HG03159 (cell line): ENCODE measurements at regions not wholly inside any gene's neighbourhood (a gene's known extent, or its start where the extent isn't known, plus 50 kb on each side); places are given as distances from the start of the nearest gene placed in this dataset.

ENCODE experiments used
- ATAC-seq: cut with Tn5 transposase; IDR thresholded peaks from one replicate; pipeline ENCODE4 v1.9.1; 2021; ENCODE audit warnings: mild to moderate bottlenecking, moderate library complexity; ENCODE audit not compliant: unreplicated experiment

- no peak for ATAC-seq
Observed at GRCh38 chr12:92337128-92337527, 191.5 kb upstream of the BTG1 start.

DNA sequence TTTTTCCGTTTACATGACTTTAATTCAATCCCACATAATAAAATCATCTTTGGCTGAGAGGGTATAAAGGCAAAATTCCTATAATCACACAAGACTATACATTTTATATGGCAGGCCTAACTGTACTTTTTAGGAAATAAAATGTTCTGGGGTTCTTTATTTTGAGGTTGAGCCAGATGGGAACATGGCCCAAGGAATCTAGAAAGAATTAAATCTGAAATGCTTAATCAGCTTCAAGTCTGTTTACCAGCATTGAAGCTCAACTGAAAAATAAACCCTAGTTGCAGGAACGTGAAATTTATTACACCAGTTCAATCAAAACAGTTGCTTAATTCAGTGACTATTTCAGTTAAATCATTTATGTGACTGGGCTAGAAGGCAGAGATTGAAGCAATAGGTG, 191.0 kb upstream of the BTG1 start:
- ATAC-seq, result no peak

DNA sequence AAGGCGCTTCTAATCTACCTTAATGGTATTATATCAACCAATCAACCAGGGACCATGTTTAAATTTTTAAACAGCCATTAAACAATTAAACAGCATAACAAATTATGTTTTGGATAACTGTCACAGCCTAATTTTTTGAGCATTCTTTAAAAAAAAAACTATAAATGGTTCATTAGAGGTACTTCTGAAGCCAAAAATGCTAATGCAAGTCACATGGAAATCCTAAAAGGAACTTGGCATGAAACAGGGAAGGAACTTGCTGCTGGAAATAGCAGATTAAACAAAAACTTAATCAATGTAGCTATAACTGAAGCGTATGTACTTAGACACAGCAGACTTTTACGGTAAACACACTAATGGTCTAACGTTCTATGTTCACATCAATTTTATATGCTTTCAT, 190.2 kb upstream of the BTG1 start:
- no peak for ATAC-seq

- ATAC-seq, result no peak
Observed at GRCh38 chr12:92334552-92334951, 188.9 kb upstream of the BTG1 start.

GRCh38 chr12:92332552-92332951, 186.9 kb upstream of the BTG1 start:
- ATAC-seq, result no peak

- no peak for ATAC-seq
Observed at GRCh38 chr12:92331383-92331782, 185.7 kb upstream of the BTG1 start.

GRCh38 chr12:92330654-92331053, 185.0 kb upstream of the BTG1 start:
- ATAC-seq, result no peak

GRCh38 chr12:92326877-92327276, 181.2 kb upstream of the BTG1 start:
- ATAC-seq, result no peak

- ATAC-seq, result no peak
Observed at GRCh38 chr12:92324849-92325500, 179.3 kb upstream of the BTG1 start.

DNA sequence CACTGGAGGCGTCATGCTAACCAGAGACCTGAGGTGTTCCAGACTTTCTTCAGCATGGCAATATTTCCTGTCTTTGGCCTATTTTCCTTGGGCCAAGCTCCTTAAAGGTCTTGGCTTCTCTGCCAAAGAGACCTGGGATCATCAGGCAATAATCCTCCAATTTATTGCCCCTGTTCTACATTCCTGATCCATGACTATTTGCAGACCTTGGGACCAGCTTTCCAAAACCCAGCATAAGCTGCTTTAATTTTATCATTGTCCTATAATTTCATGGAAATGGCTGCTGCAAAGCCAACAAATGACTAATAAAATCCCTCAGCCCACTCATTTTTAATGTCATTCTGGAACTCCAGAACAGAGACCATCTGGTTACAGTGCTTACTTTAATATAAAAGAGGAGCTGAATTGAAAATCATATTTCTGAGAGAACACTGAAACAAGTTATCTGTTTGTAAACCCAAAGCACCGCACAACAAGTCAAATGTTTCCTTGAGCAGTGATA, 166.9 kb upstream of the BTG1 start:
- ATAC-seq, result no peak

DNA sequence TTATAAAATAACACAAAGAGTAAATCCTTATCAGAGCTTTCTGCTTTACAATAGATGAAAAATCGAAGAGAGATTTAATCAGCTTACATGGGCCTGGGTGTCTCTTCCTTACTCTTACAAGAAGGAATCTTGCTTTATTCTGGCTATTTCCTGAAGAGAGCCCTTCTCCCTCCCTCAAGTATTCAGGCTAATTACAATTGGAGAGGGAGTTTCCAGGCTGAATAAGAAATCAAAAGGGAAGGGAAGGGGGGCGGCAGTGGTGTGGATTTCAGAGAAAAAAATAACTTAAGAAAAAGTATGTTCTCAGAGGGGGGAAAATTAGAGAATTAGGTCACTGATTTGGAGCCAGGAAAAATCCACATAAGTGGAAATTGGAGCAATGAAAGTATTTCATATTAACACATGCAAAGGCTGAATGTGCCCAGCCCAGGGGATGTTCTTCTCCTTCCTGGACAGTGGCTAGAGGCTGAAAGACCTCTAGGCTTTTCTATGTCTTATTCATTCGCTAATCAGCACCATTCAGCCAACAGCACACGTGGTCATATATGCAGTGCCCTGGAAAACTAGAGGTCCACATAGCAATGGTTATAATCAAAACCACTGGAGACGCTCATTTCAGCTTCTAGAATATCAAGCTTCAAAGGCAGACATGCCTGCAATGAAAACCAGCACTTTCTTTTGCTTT, 158.9 kb upstream of the BTG1 start:
- no peak for ATAC-seq

GRCh38 chr12:92302041-92302829, 156.6 kb upstream of the BTG1 start:
- no peak for ATAC-seq

DNA sequence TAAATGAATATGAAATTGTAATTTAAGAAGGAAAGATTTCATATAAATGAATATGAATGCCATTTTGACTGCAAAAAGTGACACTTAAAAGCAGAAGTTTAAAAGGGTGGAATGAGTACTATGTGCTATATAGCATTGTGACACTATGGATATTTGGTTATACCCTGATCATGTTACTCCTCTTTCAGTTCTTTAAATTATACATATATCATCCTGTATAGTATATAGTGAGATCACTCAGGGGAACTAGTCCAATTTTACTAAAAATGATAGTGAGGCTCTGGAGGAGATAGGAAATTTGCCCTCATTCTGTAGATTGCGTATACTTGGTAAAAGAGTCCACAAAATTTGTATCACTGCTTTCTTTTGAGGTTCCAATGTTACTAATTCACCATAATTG, 155.7 kb upstream of the BTG1 start:
- ATAC-seq, result no peak

- ATAC-seq, result no peak
Observed at GRCh38 chr12:92300777-92301176, 155.1 kb upstream of the BTG1 start.

GRCh38 chr12:92299744-92300143, 154.1 kb upstream of the BTG1 start:
- ATAC-seq, result no peak

GRCh38 chr12:92299344-92299743, 153.7 kb upstream of the BTG1 start:
- ATAC-seq, result no peak

DNA sequence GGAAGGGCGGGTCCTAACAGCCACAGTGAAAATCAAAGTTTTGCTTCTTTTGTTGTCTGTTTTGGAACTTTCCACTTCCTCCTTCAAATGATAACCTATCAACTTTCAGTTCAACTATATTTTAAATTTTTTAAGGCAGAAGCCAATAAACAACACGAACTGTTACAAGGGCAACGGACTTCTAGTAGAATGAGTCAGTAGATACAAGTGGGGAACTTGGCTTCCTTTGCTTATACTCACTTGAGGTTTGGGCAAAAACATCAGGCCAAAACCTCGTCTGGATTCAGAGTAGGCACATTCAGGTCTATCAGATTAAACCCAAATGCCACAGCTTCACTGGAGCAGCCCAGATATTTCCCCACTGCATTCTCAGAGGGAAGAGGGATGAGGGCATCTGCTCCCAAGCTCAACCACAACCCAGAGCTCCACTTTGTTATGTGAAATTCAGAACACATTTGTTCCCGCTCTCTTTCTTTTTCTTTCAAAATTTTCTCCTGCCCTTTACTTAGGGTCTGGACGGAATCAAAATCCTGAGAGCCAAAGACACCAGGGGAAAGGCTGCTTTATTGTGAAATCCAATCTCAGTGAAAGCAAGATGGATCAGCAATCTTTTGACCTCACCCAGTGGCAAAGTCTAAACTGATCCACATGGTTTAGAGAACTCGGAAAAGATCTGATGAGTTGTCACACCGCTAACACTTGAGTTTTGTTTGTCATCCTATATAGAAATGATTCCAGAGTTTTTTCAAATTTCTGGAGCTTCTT, 152.5 kb upstream of the BTG1 start:
- ATAC-seq, result peak; percentile 60

- no peak for ATAC-seq
Observed at GRCh38 chr12:92297405-92297804, 151.8 kb upstream of the BTG1 start.

DNA sequence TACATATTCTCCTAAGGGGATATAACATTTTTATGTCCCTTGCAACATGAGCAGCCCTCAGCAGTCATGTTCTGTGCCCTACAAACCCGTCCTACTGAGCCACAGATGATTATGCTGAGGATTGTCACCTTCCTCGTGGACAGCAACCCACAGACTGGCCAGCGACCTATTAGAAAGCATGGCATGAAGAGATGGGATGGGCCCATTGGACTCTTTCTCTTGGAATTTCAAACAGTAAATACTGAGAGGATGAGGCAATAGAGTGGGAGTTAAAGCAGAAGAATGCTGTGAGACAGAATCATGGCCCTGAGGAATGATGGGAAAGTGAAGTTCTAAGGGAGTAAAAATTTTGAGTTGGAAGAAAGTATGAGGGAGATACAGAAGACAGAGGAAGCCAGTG, 149.9 kb upstream of the BTG1 start:
- no peak for ATAC-seq

GRCh38 chr12:92294676-92295440, 149.2 kb upstream of the BTG1 start:
- no peak for ATAC-seq
